ENCODE measurements at regions not wholly inside any gene's neighbourhood (a gene's known extent, or its start where the extent isn't known, plus 50 kb on each side); places are given as distances from the start of the nearest gene placed in this dataset.

DNA sequence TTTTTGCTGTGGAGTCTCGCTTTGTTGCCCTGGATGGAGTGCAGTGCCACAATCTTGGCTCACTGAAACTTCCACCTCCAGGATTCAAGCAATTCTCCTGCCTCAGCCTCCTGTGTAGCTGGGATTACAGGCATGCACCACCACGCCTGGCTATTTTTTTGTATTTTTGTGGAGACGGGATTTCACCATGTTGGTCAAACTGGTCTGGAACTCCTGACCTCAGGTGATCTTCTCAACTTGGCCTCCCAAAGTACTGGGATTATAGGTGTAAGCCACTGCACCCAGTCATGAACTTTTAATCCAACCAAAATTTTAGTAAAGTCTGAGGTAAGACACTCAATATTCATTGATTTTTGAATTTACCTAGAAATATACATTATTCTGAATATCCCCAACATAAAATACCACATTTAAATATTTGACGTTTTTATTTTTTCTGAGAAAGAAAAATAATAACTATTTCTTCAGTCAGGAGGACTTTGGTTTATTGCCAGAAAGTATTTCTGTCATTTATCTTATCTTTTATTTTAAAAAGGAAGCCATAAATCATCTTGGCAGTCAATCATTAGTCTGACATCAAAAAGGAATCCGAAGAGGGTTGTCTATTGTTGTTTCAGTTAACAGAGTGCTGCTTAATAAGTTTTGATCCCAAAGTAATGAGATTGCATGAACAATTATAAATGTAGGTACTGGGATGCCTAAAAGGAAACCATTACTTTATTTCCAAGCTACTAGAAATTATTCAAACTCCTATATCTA is 102.2 kb upstream of the GRIA4 start:
- Mint-ChIP-seq H3K4me1 (ENCODE audit: low read depth, unreplicated experiment) (no peaks in the 10 kb centered on the region), H3K27me3 (ENCODE audit: low read depth, unreplicated experiment) (no peaks in the 10 kb centered on the region), H3K4me3 (ENCODE audit: unreplicated experiment) (no peak overlapping the region), H3K9me3 (ENCODE audit: unreplicated experiment) (no peaks in the 10 kb centered on the region), H3K27ac (ENCODE audit: unreplicated experiment) (no peak overlapping the region), H3K36me3 (ENCODE audit: low read depth, unreplicated experiment) (no peaks in the 10 kb centered on the region)
- Histone ChIP-seq H3K36me3 (ENCODE audit: insufficient read depth, low read length) (no peaks in the 10 kb centered on the region), H3K9me3 (ENCODE audit: insufficient read depth, low read depth, low read length) (no peaks in the 10 kb centered on the region), H3K27me3 (ENCODE audit: insufficient read depth, low read length) (no peaks in the 10 kb centered on the region), H2AFZ (ENCODE audit: low read depth, low read length) (no peak overlapping the region), H4K20me1 (ENCODE audit: insufficient read depth, low read length) (no peaks in the 10 kb centered on the region), H3K4me2 (ENCODE audit: low read length) (no peak overlapping the region), H3K9ac (ENCODE audit: low read length) (no peak overlapping the region), H3K27ac (ENCODE audit: low read depth, low read length) (no peak overlapping the region), H3K79me2 (ENCODE audit: insufficient read depth, low read length) (no peaks in the 10 kb centered on the region), H3K4me3 (ENCODE audit: insufficient read depth, low read depth, low read length) (no peak overlapping the region), H3K4me1 (ENCODE audit: insufficient read depth, low read length) (no peaks in the 10 kb centered on the region)
- FAIRE-seq, result no peak
- DNase-seq (ENCODE audit: low read depth), result no peak
- TF ChIP-seq, protein P1, sequence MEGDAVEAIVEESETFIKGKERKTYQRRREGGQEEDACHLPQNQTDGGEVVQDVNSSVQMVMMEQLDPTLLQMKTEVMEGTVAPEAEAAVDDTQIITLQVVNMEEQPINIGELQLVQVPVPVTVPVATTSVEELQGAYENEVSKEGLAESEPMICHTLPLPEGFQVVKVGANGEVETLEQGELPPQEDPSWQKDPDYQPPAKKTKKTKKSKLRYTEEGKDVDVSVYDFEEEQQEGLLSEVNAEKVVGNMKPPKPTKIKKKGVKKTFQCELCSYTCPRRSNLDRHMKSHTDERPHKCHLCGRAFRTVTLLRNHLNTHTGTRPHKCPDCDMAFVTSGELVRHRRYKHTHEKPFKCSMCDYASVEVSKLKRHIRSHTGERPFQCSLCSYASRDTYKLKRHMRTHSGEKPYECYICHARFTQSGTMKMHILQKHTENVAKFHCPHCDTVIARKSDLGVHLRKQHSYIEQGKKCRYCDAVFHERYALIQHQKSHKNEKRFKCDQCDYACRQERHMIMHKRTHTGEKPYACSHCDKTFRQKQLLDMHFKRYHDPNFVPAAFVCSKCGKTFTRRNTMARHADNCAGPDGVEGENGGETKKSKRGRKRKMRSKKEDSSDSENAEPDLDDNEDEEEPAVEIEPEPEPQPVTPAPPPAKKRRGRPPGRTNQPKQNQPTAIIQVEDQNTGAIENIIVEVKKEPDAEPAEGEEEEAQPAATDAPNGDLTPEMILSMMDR (IDR thresholded peaks at IDR 0.05; ENCODE audit: insufficient read depth, low read depth, low read length), result no peak
- TF ChIP-seq EZH2 (IDR thresholded peaks at IDR 0.05; ENCODE audit: insufficient read depth, low read length), result no peak

DNA sequence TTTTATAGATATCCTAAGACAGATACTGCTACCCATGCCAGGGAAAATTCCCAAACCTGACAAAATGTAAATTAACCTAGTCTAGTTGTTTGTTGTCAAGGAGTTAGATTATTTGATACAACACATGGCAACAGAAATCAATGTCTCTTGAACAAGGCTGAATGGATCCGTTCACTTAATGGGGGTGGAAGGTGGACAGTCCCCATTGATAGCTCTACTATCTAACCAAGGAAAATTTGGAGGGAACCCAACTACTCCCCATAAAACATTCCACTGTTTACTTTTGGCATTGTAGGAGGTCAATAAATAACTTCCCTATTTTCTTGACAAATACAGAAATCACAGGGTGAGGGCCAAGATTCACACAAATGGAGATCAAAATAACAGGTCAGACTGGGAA is 117.9 kb upstream of the GRIA4 start:
- no peaks in the 10 kb centered on the region for H4K20me1 ChIP-seq (ENCODE audit: insufficient read depth, low read length)
- H3K4me3 ChIP-seq (ENCODE audit: insufficient read depth, low read depth, low read length), result no peak overlapping the region
- no peak overlapping the region for H3K4me2 ChIP-seq (ENCODE audit: low read length)
- Mint-ChIP-seq H3K36me3 (ENCODE audit: low read depth, unreplicated experiment) (no peaks in the 10 kb centered on the region), H3K4me1 (ENCODE audit: low read depth, unreplicated experiment) (no peaks in the 10 kb centered on the region), H3K27me3 (ENCODE audit: low read depth, unreplicated experiment) (no peaks in the 10 kb centered on the region), H3K9me3 (ENCODE audit: unreplicated experiment) (no peaks in the 10 kb centered on the region), H3K27ac (ENCODE audit: unreplicated experiment) (no peak overlapping the region), H3K4me3 (ENCODE audit: unreplicated experiment) (no peak overlapping the region)
- H2AFZ ChIP-seq (ENCODE audit: low read depth, low read length), result no peak overlapping the region
- no peaks in the 10 kb centered on the region for H3K79me2 ChIP-seq (ENCODE audit: insufficient read depth, low read length)
- no peak for FAIRE-seq
- no peaks in the 10 kb centered on the region for H3K27me3 ChIP-seq (ENCODE audit: insufficient read depth, low read length)
- no peak for TF ChIP-seq EZH2 (IDR thresholded peaks at IDR 0.05; ENCODE audit: insufficient read depth, low read length)
- TF ChIP-seq, protein P1 (IDR thresholded peaks at IDR 0.05; ENCODE audit: insufficient read depth, low read depth, low read length), result no peak
- no peak overlapping the region for H3K9ac ChIP-seq (ENCODE audit: low read length)
- no peaks in the 10 kb centered on the region for H3K4me1 ChIP-seq (ENCODE audit: insufficient read depth, low read length)
- no peaks in the 10 kb centered on the region for H3K36me3 ChIP-seq (ENCODE audit: insufficient read depth, low read length)
- H3K27ac ChIP-seq (ENCODE audit: low read depth, low read length), result no peak overlapping the region
- DNase-seq (ENCODE audit: low read depth), result no peak
- H3K9me3 ChIP-seq (ENCODE audit: insufficient read depth, low read depth, low read length), result no peaks in the 10 kb centered on the region

DNA sequence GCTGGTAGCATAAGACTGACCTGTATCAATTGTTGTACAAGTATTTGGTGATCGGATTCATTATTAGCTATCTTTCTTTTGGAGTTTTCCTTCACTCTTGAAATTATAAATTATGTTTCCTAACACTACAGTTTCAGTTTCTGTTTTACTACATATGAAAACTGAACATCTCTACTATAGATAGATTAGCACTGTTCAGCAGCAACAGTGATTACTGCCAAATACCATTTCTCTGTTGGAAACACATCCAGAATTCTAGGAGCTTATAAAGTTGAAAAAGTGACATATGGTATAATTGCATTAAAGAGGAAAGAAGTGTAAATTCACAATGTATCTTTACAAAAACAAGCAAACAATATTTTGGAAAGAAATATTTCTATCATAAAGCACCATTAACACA is 118.5 kb upstream of the GRIA4 start:
- FAIRE-seq, result no peak
- Histone ChIP-seq H3K27me3 (ENCODE audit: insufficient read depth, low read length) (no peaks in the 10 kb centered on the region), H3K36me3 (ENCODE audit: insufficient read depth, low read length) (no peaks in the 10 kb centered on the region), H3K9me3 (ENCODE audit: insufficient read depth, low read depth, low read length) (no peaks in the 10 kb centered on the region), H3K4me1 (ENCODE audit: insufficient read depth, low read length) (no peaks in the 10 kb centered on the region), H3K27ac (ENCODE audit: low read depth, low read length) (no peak overlapping the region), H2AFZ (ENCODE audit: low read depth, low read length) (no peak overlapping the region), H3K79me2 (ENCODE audit: insufficient read depth, low read length) (no peaks in the 10 kb centered on the region), H3K9ac (ENCODE audit: low read length) (no peak overlapping the region), H4K20me1 (ENCODE audit: insufficient read depth, low read length) (no peaks in the 10 kb centered on the region), H3K4me2 (ENCODE audit: low read length) (no peak overlapping the region), H3K4me3 (ENCODE audit: insufficient read depth, low read depth, low read length) (no peak overlapping the region)
- DNase-seq (ENCODE audit: low read depth), result no peak
- no peaks in the 10 kb centered on the region for H3K9me3 Mint-ChIP-seq (ENCODE audit: unreplicated experiment)
- no peaks in the 10 kb centered on the region for H3K4me1 Mint-ChIP-seq (ENCODE audit: low read depth, unreplicated experiment)
- H3K27ac Mint-ChIP-seq (ENCODE audit: unreplicated experiment), result no peak overlapping the region
- H3K36me3 Mint-ChIP-seq (ENCODE audit: low read depth, unreplicated experiment), result no peaks in the 10 kb centered on the region
- H3K4me3 Mint-ChIP-seq (ENCODE audit: unreplicated experiment), result no peak overlapping the region
- TF ChIP-seq, protein P1 (IDR thresholded peaks at IDR 0.05; ENCODE audit: insufficient read depth, low read depth, low read length), result no peak
- TF ChIP-seq EZH2 (IDR thresholded peaks at IDR 0.05; ENCODE audit: insufficient read depth, low read length), result no peak
- H3K27me3 Mint-ChIP-seq (ENCODE audit: low read depth, unreplicated experiment), result no peaks in the 10 kb centered on the region
